Fibroblast of skin of left quadriceps (primary cell): ENCODE measurements at regions not wholly inside any gene's neighbourhood (a gene's known extent, or its start where the extent isn't known, plus 50 kb on each side); places are given as distances from the start of the nearest gene placed in this dataset.
A peak's percentile ranks its signal among the peaks of the same experiment; 100 is the strongest.
"Not testable (repeated sequence)": the region's sequence is repeated elsewhere in the genome, so short reads cannot be mapped to it uniquely, and the experiment has no call there.

Source experiments
- DNase-seq, 2 experiments: peaks; one replicate each; pipeline ENCODE4 v3.0.0-alpha.2; 2013; ENCODE audit warnings: low read depth in 2 of 2

- DNase-seq = no peak
Measured at GRCh38 chr6:168856914-168857313, 396.7 kb downstream of the THBS2 start.

GRCh38 chr6:168852376-168852884 is 401.2 kb downstream of the THBS2 start:
- DNase-seq = no peak

- DNase-seq = no peak
Measured at GRCh38 chr6:168851460-168852375, 401.9 kb downstream of the THBS2 start.

GRCh38 chr6:168850027-168850736 is 403.5 kb downstream of the THBS2 start:
- not testable (repeated sequence) for DNase-seq

GRCh38 chr6:168849459-168849858 is 404.2 kb downstream of the THBS2 start:
- DNase-seq = no peak

- no peak for DNase-seq
Measured at GRCh38 chr6:168848797-168849196, 404.8 kb downstream of the THBS2 start.

GRCh38 chr6:168844821-168845609 is 404.0 kb downstream of the SMOC2 start:
- no peak for DNase-seq

- not testable (repeated sequence) for DNase-seq
Measured at GRCh38 chr6:168842632-168843212, 401.7 kb downstream of the SMOC2 start.

GRCh38 chr6:168841609-168842278 is 400.8 kb downstream of the SMOC2 start:
- DNase-seq = no peak

- DNase-seq = not testable (repeated sequence)
Measured at GRCh38 chr6:168840932-168841331, 399.9 kb downstream of the SMOC2 start.

- DNase-seq = not testable (repeated sequence)
Measured at GRCh38 chr6:168840299-168840698, 399.3 kb downstream of the SMOC2 start.

GRCh38 chr6:168838037-168838399 is 397.0 kb downstream of the SMOC2 start:
- DNase-seq = no peak

- DNase-seq = no peak
Measured at GRCh38 chr6:168837254-168838036, 396.5 kb downstream of the SMOC2 start.

GRCh38 chr6:168835991-168836390 is 395.0 kb downstream of the SMOC2 start:
- peak; percentile 37 to 44 for DNase-seq

GRCh38 chr6:168834801-168835200 is 393.8 kb downstream of the SMOC2 start:
- DNase-seq = no peak

GRCh38 chr6:168834042-168834587 is 393.1 kb downstream of the SMOC2 start:
- no peak for DNase-seq

GRCh38 chr6:168828800-168829199 is 387.8 kb downstream of the SMOC2 start:
- peak; percentile 12 to 13 for DNase-seq

- DNase-seq = no peak
Measured at GRCh38 chr6:168828035-168828434, 387.1 kb downstream of the SMOC2 start.

- no peak for DNase-seq
Measured at GRCh38 chr6:168827586-168827871, 386.5 kb downstream of the SMOC2 start.
